ENCODE measurements at regions not wholly inside any gene's neighbourhood (a gene's known extent, or its start where the extent isn't known, plus 50 kb on each side); places are given as distances from the start of the nearest gene placed in this dataset.

DNA sequence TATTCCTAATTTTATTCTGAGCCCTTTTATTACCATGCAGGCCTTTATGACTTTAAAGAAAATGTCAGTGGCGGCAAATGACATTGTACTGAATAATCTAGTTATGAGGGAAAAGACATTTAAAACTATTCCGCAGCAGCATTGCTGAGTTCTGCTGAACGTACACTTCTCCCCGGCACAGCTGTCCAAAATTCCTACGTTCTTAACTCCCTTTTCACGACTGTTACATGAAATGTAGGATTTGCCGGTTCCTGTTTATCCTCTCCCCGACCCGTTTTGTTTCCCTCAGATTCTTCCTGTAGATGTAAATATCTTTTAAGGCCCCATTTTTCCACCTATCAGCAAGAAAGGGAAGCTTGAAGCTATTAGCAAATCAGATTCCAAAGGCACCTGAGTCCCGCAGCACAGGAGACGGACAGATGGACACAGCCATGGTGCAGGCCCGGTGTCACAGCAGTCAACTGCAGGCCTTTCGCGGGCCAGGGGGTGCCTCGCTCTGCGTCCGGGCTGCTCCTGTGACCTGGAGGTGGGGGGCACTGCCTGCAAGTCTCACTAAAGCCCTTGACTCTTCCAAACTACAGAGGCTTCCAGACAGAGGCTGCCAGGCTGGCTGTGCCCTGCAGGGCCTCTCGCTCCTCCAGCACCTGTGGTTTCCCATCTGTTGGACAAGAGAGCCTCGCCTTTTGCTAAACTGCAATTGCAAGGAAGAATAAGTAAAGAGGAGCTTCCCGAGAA lies 485.0 kb upstream of the MGMT start:
- H3K27ac ChIP-seq (ENCODE audit: low read depth in 1 of 2, low read length in 1 of 2) = no peak overlapping the region
- no peaks in the 10 kb centered on the region for H3K36me3 ChIP-seq (ENCODE audit: control insufficient read depth in 4 of 4, insufficient read depth in 4 of 4, low read length in 4 of 4)
- H3K4me1 ChIP-seq (ENCODE audit: control insufficient read depth in 5 of 5, insufficient read depth in 5 of 5, low read length in 5 of 5) = peaks cover 0 to 6% (median 0%) of the 10 kb centered on the region in 5 donors
- H3K4me3 ChIP-seq = no peak overlapping the region
- DNase-seq (peak in 2 of 3 donors; percentile 32 to 65), ATAC-seq (ENCODE audit: insufficient read depth, low FRiP score) (no peak)
- no peak overlapping the region for H3K9ac ChIP-seq (ENCODE audit: insufficient read depth in 1 of 2, low read length in 2 of 2)
- H3K27me3 ChIP-seq (ENCODE audit: control insufficient read depth in 3 of 3, insufficient read depth in 3 of 3, low read length in 2 of 3) = no peaks in the 10 kb centered on the region
- WGBS, 2 donors = 81 to 86% methylated on average over 20 of the region's 20 CpGs
- peaks cover 0 to 7% (median 0%) of the 10 kb centered on the region in 4 donors for H3K9me3 ChIP-seq (ENCODE audit: control insufficient read depth in 4 of 4, insufficient read depth in 3 of 4, low read length in 3 of 4)
- TF ChIP-seq, protein P1, sequence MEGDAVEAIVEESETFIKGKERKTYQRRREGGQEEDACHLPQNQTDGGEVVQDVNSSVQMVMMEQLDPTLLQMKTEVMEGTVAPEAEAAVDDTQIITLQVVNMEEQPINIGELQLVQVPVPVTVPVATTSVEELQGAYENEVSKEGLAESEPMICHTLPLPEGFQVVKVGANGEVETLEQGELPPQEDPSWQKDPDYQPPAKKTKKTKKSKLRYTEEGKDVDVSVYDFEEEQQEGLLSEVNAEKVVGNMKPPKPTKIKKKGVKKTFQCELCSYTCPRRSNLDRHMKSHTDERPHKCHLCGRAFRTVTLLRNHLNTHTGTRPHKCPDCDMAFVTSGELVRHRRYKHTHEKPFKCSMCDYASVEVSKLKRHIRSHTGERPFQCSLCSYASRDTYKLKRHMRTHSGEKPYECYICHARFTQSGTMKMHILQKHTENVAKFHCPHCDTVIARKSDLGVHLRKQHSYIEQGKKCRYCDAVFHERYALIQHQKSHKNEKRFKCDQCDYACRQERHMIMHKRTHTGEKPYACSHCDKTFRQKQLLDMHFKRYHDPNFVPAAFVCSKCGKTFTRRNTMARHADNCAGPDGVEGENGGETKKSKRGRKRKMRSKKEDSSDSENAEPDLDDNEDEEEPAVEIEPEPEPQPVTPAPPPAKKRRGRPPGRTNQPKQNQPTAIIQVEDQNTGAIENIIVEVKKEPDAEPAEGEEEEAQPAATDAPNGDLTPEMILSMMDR (IDR thresholded peaks at IDR 0.05; ENCODE audit: control extremely low read depth, extremely low read depth) = no peak

- no peaks in the 10 kb centered on the region for H3K36me3 ChIP-seq (ENCODE audit: control insufficient read depth in 4 of 4, insufficient read depth in 4 of 4, low read length in 4 of 4)
- TF ChIP-seq, protein P1 (IDR thresholded peaks at IDR 0.05; ENCODE audit: control extremely low read depth, extremely low read depth) = no peak
- ATAC-seq (ENCODE audit: insufficient read depth, low FRiP score) = no peak
- H3K27me3 ChIP-seq (ENCODE audit: control insufficient read depth in 3 of 3, insufficient read depth in 3 of 3, low read length in 2 of 3) = no peaks in the 10 kb centered on the region
- peaks cover 0 to 8% (median 0%) of the 10 kb centered on the region in 4 donors for H3K9me3 ChIP-seq (ENCODE audit: control insufficient read depth in 4 of 4, insufficient read depth in 3 of 4, low read length in 3 of 4)
- H3K9ac ChIP-seq (ENCODE audit: insufficient read depth in 1 of 2, low read length in 2 of 2) = no peak overlapping the region
- no peak overlapping the region for H3K27ac ChIP-seq (ENCODE audit: low read depth in 1 of 2, low read length in 1 of 2)
- H3K4me3 ChIP-seq = no peak overlapping the region
- no peak for DNase-seq
- H3K4me1 ChIP-seq (ENCODE audit: control insufficient read depth in 5 of 5, insufficient read depth in 5 of 5, low read length in 5 of 5) = peaks cover 0 to 6% (median 0%) of the 10 kb centered on the region in 5 donors
- 86 to 90% methylated on average over 4 of the region's 4 CpGs for WGBS, 2 donors
Measured at GRCh38 chr10:128982616-128982915, 484.5 kb upstream of the MGMT start.

GRCh38 chr10:128985036-128985435 lies 482.0 kb upstream of the MGMT start:
- Histone ChIP-seq H3K27ac (ENCODE audit: low read depth in 1 of 2, low read length in 1 of 2) (no peak overlapping the region), H3K4me1 (ENCODE audit: control insufficient read depth in 5 of 5, insufficient read depth in 5 of 5, low read length in 5 of 5) (peaks cover 0 to 6% (median 0%) of the 10 kb centered on the region in 5 donors), H3K4me3 (no peak overlapping the region), H3K9ac (ENCODE audit: insufficient read depth in 1 of 2, low read length in 2 of 2) (no peak overlapping the region), H3K27me3 (ENCODE audit: control insufficient read depth in 3 of 3, insufficient read depth in 3 of 3, low read length in 2 of 3) (no peaks in the 10 kb centered on the region), H3K36me3 (ENCODE audit: control insufficient read depth in 4 of 4, insufficient read depth in 4 of 4, low read length in 4 of 4) (no peaks in the 10 kb centered on the region), H3K9me3 (ENCODE audit: control insufficient read depth in 4 of 4, insufficient read depth in 3 of 4, low read length in 3 of 4) (peaks cover 0 to 10% (median 0%) of the 10 kb centered on the region in 4 donors)
- 66 to 79% methylated on average over 1 of the region's 1 CpG for WGBS, 2 donors
- TF ChIP-seq, protein P1 (IDR thresholded peaks at IDR 0.05; ENCODE audit: control extremely low read depth, extremely low read depth) = no peak
- ATAC-seq (ENCODE audit: insufficient read depth, low FRiP score) (no peak), DNase-seq (no peak)

DNA sequence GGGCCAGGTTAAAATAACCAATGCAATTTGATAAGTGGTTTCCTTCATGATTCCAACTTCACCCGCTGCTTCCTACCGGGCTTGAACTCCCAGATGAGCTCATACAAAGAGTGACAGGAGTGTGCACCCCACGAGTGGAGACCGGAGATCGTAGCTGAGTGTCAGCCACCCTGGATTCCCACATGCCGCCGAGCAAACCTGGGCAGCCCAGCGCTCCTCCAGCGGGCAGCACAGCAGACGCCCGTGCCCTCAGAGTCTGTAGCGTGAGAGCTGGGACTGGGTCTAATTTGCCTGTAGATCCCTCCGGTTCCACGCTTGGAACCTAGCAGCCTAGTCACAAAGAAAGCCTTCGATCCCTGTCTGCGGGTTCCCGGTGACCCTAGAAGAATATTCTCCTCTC lies 476.1 kb upstream of the MGMT start:
- ATAC-seq (ENCODE audit: insufficient read depth, low FRiP score) (no peak), DNase-seq (no peak)
- Histone ChIP-seq H3K9ac (ENCODE audit: insufficient read depth in 1 of 2, low read length in 2 of 2) (no peak overlapping the region), H3K36me3 (ENCODE audit: control insufficient read depth in 4 of 4, insufficient read depth in 4 of 4, low read length in 4 of 4) (no peaks in the 10 kb centered on the region), H3K9me3 (ENCODE audit: control insufficient read depth in 4 of 4, insufficient read depth in 3 of 4, low read length in 3 of 4) (peaks cover 0 to 7% (median 0%) of the 10 kb centered on the region in 4 donors), H3K4me3 (no peak overlapping the region), H3K4me1 (ENCODE audit: control insufficient read depth in 5 of 5, insufficient read depth in 5 of 5, low read length in 5 of 5) (peaks cover 0 to 5% (median 0%) of the 10 kb centered on the region in 5 donors), H3K27ac (ENCODE audit: low read depth in 1 of 2, low read length in 1 of 2) (no peak overlapping the region), H3K27me3 (ENCODE audit: control insufficient read depth in 3 of 3, insufficient read depth in 3 of 3, low read length in 2 of 3) (no peaks in the 10 kb centered on the region)
- TF ChIP-seq, protein P1 (IDR thresholded peaks at IDR 0.05; ENCODE audit: control extremely low read depth, extremely low read depth) = no peak
- WGBS, 2 donors = 88 to 93% methylated on average over 17 of the region's 17 CpGs

Data from lung (tissue), 11 donors.